ENCODE measurements at regions not wholly inside any gene's neighbourhood (a gene's known extent, or its start where the extent isn't known, plus 50 kb on each side); places are given as distances from the start of the nearest gene placed in this dataset.
"Not testable (repeated sequence)": the region's sequence is repeated elsewhere in the genome, so short reads cannot be mapped to it uniquely, and the experiment has no call there.

GRCh38 chr1:244329591-244330317 lies 122.0 kb downstream of the ADSS2 start:
- Histone ChIP-seq H3K9me2 (ENCODE audit: insufficient read depth, low read length) (no peaks in the 10 kb centered on the region), H2AFZ (ENCODE audit: low read depth, low read length) (no peak overlapping the region), H3K4me2 (ENCODE audit: low read length) (no peak overlapping the region), H3K27me3 (ENCODE audit: insufficient read depth, low read depth, low read length) (no peaks in the 10 kb centered on the region), H3K9ac (ENCODE audit: low read length) (no peak overlapping the region), H3K9me3 (ENCODE audit: low read length) (no peaks in the 10 kb centered on the region), H4K20me1 (ENCODE audit: insufficient read depth) (no peaks in the 10 kb centered on the region), H3F3A (ENCODE audit: insufficient read depth, low read length, poor library complexity, severe bottlenecking) (no peaks in the 10 kb centered on the region), H3K79me2 (replicated peaks; ENCODE audit: insufficient read depth, low read length) (no peaks in the 10 kb centered on the region), H3K36me3 (ENCODE audit: insufficient read depth, low read length) (no peaks in the 10 kb centered on the region), H3K27ac (ENCODE audit: low read length) (no peak overlapping the region), H3K4me3 (ENCODE audit: low read length) (no peak overlapping the region)
- TF ChIP-seq POLR2AphosphoS5 (IDR thresholded peaks at IDR 0.05) (no peak), REST (IDR thresholded peaks at IDR 0.05; ENCODE audit: borderline replicate concordance) (no peak), MXI1 (conservative IDR thresholded peaks at IDR 0.05; ENCODE audit: poor library complexity, severe bottlenecking) (no peak), SMC3 (conservative IDR thresholded peaks at IDR 0.05; ENCODE audit: poor library complexity) (no peak)

GRCh38 chr1:244330318-244330625 lies 121.4 kb downstream of the ADSS2 start:
- Histone ChIP-seq H3K4me3 (ENCODE audit: low read length) (no peak overlapping the region), H2AFZ (ENCODE audit: low read depth, low read length) (no peak overlapping the region)
- no peak for TF ChIP-seq SMC3 (conservative IDR thresholded peaks at IDR 0.05; ENCODE audit: poor library complexity)
- no peak for TF ChIP-seq EZH2 (IDR thresholded peaks at IDR 0.05; ENCODE audit: borderline replicate concordance, insufficient read depth, low read length, poor library complexity, severe bottlenecking)
- TF ChIP-seq REST (IDR thresholded peaks at IDR 0.05; ENCODE audit: borderline replicate concordance) = no peak
- TF ChIP-seq POLR2AphosphoS5 (IDR thresholded peaks at IDR 0.05) = no peak
- no peak for TF ChIP-seq EP300 (conservative IDR thresholded peaks at IDR 0.05; ENCODE audit: poor library complexity, severe bottlenecking)
- TF ChIP-seq MXI1 (conservative IDR thresholded peaks at IDR 0.05; ENCODE audit: poor library complexity, severe bottlenecking) = no peak
- no peak for TF ChIP-seq CTCF (IDR thresholded peaks at IDR 0.05; ENCODE audit: poor library complexity, severe bottlenecking)
- TF ChIP-seq RAD21 (conservative IDR thresholded peaks at IDR 0.05) = no peak
- TF ChIP-seq TAF1 (IDR thresholded peaks at IDR 0.05; ENCODE audit: low read depth) = no peak

GRCh38 chr1:244332761-244333160 lies 118.9 kb downstream of the ADSS2 start:
- not testable (repeated sequence) for H3F3A ChIP-seq (ENCODE audit: insufficient read depth, low read length, poor library complexity, severe bottlenecking)

More at GRCh38 chr1:244330318-244330625, 121.4 kb downstream of the ADSS2 start:
- no peak overlapping the region for H3K4me2 ChIP-seq (ENCODE audit: low read length)
- no peak overlapping the region for H3K27ac ChIP-seq (ENCODE audit: low read length)
- H3K9me2 ChIP-seq (ENCODE audit: insufficient read depth, low read length) = no peaks in the 10 kb centered on the region
- no peaks in the 10 kb centered on the region for H4K20me1 ChIP-seq (ENCODE audit: insufficient read depth)
- no peak overlapping the region for H3K9ac ChIP-seq (ENCODE audit: low read length)
- H3K36me3 ChIP-seq (ENCODE audit: insufficient read depth, low read length) = no peaks in the 10 kb centered on the region
- H3K79me2 ChIP-seq (replicated peaks; ENCODE audit: insufficient read depth, low read length) = no peaks in the 10 kb centered on the region
- no peaks in the 10 kb centered on the region for H3K27me3 ChIP-seq (ENCODE audit: insufficient read depth, low read depth, low read length)
- H3K9me3 ChIP-seq (ENCODE audit: low read length) = no peaks in the 10 kb centered on the region
- no peaks in the 10 kb centered on the region for H3F3A ChIP-seq (ENCODE audit: insufficient read depth, low read length, poor library complexity, severe bottlenecking)

GRCh38 chr1:244334315-244334714 lies 117.4 kb downstream of the ADSS2 start:
- not testable (repeated sequence) for H3K36me3 ChIP-seq (ENCODE audit: insufficient read depth, low read length); H3K4me2 ChIP-seq (ENCODE audit: low read length); H3K27me3 ChIP-seq (ENCODE audit: insufficient read depth, low read depth, low read length); H3F3A ChIP-seq (ENCODE audit: insufficient read depth, low read length, poor library complexity, severe bottlenecking); H2AFZ ChIP-seq (ENCODE audit: low read depth, low read length); H4K20me1 ChIP-seq (ENCODE audit: insufficient read depth); H3K9me3 ChIP-seq (ENCODE audit: low read length); H3K79me2 ChIP-seq (replicated peaks; ENCODE audit: insufficient read depth, low read length); H3K27ac ChIP-seq (ENCODE audit: low read length); H3K9me2 ChIP-seq (ENCODE audit: insufficient read depth, low read length); H3K4me3 ChIP-seq (ENCODE audit: low read length); H3K9ac ChIP-seq (ENCODE audit: low read length)

More at GRCh38 chr1:244332761-244333160, 118.9 kb downstream of the ADSS2 start:
- H3K79me2 ChIP-seq (replicated peaks; ENCODE audit: insufficient read depth, low read length); H4K20me1 ChIP-seq (ENCODE audit: insufficient read depth); H3K9ac ChIP-seq (ENCODE audit: low read length); H3K9me2 ChIP-seq (ENCODE audit: insufficient read depth, low read length); H3K4me3 ChIP-seq (ENCODE audit: low read length); H3K27ac ChIP-seq (ENCODE audit: low read length); H3K36me3 ChIP-seq (ENCODE audit: insufficient read depth, low read length); H2AFZ ChIP-seq (ENCODE audit: low read depth, low read length); H3K9me3 ChIP-seq (ENCODE audit: low read length); H3K27me3 ChIP-seq (ENCODE audit: insufficient read depth, low read depth, low read length); H3K4me2 ChIP-seq (ENCODE audit: low read length): not testable (repeated sequence)
